Left hindlimb (tissue), 1 donor: ENCODE measurements at regions not wholly inside any gene's neighbourhood (a gene's known extent, or its start where the extent isn't known, plus 50 kb on each side); places are given as distances from the start of the nearest gene placed in this dataset.

ENCODE experiments used
- DNase-seq: peaks from one replicate; pipeline ENCODE4 v3.0.0-alpha.2; 2018

DNA sequence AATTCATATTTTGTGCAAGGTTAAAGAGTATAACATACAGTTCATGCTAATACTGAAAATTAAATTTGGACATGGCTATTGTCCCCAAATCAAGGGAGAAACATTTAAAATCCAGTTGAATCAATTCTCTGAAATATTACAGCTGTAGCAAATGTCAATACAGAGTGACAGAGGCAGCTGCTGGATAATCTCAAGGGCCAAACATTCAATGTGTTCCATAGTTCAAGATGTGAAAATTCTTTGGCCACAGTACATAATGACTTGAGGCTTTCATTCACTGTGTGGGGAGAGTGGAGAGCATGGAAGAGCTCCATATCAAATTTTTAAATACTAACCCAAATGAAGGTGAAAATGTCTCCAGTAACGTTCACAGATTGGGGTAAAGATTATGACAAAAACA is 1192.8 kb upstream of the CADM2 start:
- DNase-seq: no peak

DNA sequence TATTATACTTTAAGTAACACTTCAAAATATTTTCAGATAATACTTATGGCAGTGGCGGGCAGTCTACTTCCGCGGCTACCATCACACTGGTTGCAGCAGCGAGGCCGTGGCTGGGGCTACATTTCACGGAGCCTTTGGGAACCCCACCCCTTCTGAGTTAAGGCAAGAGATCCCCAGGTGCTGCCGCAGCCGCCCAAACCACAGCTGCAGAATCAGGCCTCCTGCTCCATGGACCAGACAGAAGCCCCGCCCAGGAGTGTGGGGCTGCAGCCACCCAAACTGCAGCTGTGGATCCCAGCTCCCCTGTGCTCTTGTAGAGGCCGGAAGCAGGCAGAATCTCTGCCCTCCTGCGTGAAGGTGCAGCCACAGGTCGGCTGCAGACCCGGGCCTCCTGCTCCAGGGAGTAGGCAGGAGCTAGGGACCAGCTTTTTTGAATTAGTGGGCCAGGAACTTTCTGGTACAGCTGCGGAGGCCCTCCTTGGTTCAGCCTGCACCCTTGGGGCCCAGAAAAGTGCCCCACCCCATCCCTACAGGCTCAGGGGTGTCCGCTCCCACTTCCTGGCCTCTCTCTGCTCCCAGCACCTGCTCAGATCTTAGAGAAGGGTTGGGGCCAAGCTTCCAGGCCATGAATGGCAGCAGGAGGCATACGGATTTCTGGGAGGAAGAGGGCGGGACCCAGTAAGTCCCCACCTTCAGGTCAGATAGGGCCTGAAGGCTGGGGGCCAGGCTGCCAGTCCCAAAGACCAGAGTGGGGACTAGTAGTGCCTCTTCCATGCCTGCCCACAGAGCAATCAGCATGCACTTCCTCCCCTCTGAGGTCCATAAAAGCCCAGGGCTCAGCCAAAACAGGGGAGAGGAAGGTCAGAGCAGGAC is 1188.8 kb upstream of the CADM2 start:
- DNase-seq: no peak

DNA sequence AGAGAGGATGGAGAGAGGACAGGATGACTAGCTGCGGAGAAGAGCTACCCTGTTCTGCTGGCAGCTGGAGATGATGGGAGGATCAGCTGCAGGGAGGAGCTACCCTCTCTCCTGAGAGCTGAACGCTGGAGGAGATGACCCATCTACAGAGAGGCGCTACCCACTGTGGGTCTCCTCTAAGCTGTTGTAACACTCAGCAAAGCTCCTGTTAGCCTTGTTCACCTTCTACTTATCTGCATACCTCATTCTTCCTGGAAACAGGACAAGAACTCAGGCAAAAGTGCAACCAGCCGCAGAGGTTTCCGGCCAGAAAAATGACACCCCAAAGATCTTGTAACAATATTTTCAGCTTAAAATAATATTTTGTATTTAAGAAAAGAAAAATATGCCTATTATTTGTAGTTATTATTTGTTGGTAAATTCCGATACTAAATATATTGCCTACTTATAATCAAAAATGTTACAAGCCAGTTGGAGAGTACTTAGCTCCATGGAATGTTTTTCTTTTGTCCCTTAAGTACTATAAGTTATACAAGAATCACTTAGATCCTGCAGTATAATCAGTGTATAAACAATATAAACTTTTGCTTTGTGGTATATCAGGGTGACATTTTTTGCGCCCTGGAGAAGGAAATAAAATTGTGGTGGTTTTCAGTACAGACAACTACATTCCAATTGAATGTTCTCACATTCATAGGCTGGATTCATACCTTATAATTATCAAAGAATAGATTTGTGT is 1188.0 kb upstream of the CADM2 start:
- no peak for DNase-seq

DNA sequence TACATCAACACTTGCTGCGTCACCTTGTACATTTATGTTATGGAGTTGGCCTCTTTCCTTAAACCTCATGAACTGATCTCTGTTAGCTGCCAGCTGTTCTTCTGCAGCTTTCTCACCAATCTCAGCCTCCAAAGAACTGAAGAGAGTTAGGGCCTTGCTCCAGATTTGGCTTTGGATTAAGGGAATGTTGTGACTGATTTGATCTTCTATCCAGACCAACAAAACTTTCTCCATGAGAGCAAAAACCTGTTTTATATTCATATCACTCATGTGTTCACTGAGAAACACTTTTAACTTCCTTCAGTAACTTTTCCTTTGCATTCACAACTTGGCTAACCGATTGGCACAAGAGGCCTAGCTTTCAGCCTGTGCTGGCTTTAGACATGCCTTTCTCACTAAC is 1156.0 kb upstream of the CADM2 start:
- no peak for DNase-seq

DNA sequence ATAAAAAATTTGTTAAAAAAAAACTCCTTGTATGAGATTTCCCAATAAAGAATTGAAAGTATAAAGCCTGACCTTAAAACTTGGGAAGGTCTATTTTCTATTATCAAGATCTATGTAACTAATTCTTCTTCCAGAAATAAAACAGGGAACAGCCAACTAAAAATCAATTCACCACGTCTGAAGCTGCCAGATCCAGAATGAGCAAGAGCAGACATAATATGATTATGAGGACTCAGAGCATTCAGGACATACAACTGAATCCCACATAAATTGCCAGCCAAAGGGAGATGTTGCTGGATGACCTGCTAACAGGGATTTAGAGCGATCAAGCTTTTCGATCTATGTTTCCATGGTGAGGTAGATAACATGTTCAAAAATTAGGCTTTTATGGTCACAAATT is 1151.3 kb upstream of the CADM2 start:
- DNase-seq: no peak

DNA sequence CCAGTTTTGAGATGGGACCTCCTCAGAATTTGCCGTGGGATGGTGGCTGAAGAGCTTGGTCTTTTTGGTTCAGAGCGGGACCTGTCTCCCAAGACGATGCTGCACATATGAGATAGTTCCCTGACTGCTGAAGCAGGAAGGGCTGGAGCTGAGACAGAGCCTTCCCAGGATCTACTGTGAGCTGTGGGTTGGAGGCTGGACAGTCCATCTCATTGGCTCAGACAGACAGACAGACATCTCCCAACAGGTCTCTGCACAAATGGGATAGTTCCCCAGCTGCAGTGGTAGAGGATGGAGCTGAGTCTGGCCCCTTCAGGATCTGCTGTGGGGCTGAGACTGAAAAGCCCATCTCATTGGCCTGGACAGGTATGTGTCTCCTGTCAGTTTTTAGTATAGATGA is 1145.6 kb upstream of the CADM2 start:
- DNase-seq: no peak

DNA sequence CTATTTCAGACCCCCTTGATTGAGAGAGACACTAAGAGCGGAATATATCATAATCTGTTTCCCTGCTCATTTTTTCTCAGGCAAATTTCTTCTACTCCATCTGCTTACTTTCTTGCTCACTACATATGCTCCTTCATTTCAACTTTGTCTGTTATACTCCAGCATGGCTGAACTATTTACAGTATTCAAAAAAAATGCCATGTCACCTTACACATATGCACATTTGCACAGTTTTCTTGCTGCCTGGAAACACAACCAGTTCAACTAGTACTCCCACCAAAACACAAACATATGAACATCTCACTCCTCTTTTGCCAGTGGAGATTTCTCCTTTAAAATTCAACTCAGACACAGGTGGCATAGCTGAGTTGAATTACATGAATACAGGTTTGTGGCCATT is 1142.1 kb upstream of the CADM2 start:
- DNase-seq: no peak

DNA sequence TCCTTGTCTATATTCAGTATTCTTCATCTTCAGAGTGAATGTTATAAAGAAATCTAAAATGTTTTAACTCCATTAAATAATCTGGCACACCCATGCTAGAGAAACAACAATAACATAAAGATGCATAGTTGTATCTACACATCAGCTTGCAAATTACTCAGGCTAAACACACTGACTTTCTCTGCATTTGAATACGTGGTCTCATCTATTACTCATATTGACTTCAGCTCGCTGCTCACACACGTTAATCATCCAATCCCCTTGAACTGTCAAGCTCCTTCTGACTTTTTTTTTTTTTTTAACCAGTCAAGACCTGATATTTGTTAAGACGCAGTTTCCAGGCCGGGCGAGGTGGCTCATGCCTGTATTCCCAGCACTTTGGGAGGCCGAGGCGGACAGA is 1137.3 kb upstream of the CADM2 start:
- no peak for DNase-seq

DNA sequence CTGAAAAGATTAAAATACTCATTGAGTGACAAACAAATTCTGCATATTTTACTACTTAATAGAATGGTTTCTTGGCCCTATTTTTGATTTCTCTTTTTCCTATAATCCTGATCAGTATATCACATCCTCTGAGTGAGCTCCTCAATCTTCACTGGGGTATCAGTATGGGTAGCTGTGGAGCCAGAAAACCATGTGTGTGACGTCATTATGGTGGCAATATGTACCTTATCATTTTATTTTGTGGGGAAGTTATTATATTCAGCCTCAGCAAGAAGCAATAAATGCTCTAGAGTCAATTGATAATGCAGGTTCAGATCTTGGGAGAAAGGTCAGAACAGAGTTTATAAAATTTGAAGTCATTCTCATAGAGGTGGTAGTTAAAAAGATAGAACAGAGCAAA is 1135.7 kb upstream of the CADM2 start:
- DNase-seq: no peak

DNA sequence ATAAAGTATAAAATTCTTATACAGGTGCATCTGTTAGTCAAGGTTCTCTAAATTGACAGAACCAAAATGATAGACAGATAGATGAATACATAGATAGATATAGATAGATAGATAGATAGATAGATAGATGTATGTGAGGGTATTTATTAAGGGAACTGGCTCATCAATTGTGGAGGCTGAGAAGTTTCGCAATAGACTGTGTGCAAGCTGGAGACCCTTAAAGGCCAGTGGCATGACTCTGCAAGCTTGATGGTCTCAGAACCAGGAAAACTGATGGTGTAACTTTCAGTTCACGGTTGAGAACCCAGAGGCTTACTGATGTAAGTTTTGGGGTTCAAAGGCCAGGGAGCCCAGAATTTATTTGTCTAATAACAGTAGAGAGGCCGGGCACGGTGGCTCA is 1123.7 kb upstream of the CADM2 start:
- no peak for DNase-seq

DNA sequence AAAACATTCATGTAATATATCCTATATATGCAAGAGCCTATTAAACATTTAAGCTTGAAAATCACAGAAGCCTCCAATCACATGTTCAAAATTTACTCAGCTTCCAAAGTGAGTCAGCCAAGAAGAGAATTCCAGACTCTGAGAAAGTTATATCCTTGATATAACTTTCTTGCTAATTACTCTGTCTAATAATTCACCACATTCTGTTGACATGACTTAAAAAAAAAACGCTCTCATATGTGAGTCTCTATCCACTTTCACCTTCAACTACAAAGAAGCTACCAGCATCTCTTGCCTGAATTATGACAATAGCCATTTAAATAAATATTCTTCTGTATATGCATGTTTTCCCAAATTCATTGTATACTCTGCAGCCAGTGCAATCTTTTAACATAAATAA is 1116.3 kb upstream of the CADM2 start:
- no peak for DNase-seq

DNA sequence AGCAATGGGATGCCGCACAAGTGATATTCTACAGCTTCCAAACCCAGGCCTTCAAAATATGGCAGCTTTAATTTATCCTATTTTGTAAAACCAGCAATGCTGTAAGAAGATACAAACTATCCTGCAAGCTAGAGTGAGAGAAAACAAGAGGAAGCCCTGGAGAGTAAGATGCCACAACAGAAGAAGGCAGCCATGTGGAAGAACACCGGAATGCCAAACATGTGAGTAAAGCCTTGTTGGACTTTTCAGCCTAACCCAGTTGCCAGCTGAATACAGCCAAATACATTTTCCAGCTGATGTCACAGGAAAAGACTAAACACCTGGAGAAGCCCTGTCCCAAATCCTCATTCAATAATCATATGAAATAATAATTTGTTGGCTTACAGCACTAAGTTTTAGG is 1115.1 kb upstream of the CADM2 start:
- no peak for DNase-seq

DNA sequence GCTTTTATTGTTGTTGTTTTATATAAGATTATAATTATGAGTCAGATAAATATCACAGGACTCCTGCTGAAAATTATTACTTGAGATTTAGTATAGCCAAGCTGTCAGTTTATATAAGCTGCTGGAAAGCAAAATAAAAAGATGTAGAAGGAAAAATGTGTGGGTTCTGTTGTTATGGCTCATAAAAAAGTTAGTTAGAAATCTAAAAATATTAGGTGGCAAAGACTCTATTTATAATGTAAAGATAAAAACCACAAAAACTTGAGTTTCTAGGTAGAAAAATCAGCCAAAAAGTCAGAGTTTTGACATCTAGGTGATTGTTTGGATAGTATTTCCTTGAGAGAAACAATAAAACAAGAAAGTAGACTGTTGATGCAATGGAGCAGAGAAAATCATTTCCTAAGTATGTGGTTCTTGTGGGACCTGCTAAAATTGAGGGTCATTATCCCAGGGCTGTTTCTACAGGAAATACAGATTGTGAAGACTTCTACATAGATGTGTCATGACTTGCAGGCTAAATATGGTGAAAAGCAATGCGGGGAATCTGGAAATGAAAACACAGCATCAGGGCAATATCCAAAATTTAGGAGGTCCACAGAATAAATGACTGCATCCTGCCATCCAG is 1109.6 kb upstream of the CADM2 start:
- DNase-seq: no peak

DNA sequence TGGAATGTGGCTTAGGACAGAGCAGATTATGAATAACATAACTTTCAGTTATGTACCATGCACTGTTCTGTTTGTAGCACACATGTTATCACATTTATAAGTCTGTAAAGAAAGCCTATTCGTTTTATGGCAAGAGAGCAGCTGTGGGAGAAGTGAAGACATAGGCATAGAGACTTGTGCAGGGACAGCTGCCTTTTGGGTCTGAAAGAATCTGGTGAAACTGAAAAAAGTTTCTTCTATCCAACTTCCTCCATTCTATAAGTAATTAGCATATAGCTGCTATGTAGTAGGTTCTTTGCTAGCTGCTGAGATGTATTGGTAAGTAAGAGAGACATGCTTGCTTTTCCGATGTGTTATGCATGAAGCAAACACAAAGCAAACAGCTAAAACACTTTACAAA is 1095.4 kb upstream of the CADM2 start:
- DNase-seq: no peak

DNA sequence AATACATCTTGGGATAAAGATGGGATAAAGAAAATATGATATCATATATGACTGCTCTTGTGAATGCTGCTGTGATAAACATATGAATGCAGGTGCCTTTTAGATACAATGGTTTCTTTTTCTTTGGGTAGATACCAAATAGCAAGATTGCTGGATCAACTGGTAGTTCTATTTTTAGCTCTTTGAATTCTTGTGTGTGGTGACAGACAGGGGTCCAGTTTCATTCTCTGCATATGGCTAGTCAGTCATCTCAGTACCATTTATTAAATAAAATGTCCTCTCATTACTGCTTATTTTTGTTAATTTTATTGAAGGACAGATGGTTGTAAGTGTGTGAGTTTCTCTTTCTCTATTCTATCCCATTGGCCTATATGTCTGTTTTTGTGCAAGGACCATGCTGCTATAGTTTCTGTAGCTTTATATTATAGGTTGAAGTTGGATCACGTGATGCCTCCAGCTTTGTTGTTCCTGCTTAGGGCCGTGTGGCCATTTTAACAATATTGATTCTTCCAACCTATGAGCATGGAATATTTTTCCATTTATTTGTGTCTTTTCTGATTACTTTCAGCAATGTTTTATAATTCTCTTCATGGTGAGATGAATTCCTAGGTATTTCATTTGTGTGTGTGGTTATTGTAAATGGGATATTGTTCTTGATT is 1089.8 kb upstream of the CADM2 start:
- DNase-seq: no peak

DNA sequence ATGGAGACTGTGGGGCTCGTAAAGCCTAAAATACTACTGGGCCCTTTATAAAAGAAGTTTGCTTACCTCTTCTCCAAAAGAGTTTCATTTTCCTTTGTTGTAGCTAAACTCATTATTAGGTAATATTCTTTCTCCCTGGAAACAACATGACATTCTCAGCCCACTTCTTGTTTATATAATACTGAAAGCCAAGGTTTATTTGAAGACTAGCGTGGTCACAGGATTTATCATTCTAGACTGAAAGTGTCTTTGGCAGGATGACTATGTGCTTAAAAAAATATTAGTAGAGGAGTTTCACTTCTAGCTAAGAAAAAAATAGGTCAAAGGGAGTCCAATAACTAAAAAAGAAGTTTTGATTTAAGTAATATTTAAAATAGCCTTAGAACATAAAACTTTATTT is 1085.2 kb upstream of the CADM2 start:
- DNase-seq: no peak

DNA sequence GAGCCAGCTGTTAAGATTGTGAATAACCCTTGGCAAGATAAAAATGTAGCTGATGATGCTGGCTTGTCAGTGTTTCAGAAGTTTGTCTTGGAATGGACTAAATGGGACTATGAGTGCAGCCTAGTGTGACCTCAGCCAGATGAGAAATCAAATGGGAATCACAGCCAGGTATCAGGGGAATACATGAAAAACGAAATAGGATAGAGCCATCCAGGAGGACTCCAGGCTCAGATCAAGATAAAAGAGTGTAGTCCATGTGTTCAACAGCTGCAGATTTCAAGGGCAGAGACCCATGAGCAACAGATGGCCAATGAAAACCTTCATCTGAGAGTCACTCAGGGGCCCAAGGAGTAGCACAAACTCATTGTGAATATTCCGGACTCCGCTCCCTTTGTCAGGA is 1080.9 kb upstream of the CADM2 start:
- no peak for DNase-seq

DNA sequence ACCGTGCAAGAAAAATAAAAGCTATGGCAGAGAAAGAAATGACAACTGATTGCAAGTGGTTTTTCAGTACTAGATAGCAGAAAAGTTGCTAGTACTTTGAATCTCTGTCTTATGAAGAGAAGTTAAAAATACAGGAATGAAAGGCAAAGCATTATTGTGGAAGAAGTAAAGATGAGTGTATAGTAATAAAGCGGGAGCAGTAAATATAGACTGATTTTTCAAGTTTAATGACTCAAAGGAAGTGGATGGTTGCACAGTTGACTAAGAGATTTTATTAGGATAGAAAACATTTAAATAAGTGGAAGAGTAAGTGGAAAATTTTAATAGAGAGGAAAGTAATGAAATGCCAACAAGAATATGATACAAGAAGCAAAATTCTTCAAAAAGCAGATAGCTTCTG is 1076.1 kb upstream of the CADM2 start:
- no peak for DNase-seq

DNA sequence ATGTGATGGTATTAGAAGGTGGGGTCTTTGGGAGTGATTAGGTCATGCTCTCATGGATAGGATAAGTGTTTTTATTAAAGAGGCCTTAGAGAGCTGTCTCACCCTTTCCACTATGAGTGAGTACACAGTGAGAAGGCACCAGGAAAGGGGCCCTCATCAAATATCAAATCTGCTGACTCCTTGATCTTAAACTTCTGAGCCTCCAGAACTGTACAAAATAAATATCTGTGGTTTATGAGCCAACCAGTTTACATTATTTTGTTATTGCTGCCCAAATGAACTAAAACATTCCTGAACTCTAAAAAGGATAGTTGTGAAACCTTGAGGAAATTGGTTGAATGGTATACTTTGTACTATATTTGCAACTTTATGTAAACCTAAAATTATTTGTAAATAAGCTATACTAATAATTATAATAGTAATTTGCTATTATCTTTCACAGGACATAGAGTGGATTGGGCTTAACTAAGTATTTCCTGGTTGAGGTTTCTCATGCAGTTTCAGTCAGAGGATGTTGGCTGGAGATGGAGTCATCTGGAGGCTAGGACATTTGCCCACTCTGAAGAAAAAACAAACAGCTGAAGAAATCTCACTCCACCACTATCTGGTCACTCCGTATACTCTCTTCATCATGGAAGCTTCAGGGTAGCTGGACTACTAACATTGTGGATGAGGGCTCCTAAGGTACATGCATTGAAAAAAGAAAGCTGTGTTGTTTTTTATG is 1068.6 kb upstream of the CADM2 start:
- DNase-seq: no peak

DNA sequence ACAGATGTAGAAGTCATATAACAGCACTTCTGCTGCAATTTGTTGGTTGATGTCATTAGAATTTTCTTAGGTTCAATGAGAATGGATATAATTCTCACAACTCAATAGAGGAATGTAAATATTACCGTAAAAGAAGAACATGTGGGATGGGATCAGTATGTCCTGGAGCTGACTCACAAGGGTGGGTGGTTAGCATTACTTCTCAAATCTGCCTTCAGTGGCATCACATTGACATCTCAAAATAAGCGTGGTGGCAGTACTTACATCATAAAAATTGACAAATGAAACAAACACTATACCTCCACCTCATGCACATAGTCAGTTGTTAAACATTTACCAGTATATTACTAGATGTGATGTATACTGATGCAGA is 1068.0 kb upstream of the CADM2 start:
- no peak for DNase-seq

DNA sequence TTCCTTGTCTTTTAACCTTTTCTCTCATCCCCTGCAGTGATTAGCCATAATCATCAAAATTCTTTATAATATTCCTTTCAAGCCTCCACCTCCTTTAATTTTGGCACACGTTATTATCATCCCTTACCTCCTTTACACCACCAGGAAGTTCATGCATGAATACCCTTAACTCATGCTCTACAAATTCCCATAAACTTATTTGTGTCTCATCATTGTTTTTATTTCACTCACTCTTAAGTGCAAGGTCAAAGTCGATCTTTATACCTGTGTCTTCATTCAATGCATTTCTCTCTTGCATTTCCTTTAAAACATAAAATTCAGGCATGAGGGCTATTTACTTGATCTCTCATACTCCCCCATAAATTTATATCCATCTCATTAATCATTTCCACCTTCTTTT is 1064.6 kb upstream of the CADM2 start:
- no peak for DNase-seq

DNA sequence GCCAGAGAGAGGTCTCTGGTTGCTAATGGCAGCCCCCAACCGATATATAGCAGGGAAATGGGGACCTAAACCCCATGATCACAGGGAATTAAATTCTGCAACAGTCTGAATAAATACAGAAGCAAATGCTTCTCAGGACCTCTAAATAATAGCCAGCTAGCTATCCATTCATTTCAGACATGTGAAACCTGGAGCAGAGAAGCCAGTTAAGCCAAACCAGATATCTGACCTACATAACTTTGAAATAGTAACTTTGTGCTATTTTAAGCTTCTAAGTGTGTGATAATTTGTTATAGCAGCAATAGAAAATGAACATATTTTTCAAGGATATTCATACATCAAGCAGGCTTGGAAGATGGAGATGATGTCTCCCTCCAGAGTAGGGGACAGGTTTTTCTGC is 1062.9 kb upstream of the CADM2 start:
- DNase-seq: no peak
